Endodermal cell (in vitro differentiated cells): ENCODE measurements at regions not wholly inside any gene's neighbourhood (a gene's known extent, or its start where the extent isn't known, plus 50 kb on each side); places are given as distances from the start of the nearest gene placed in this dataset.

Experiments used
- DNase-seq: peaks from one replicate; pipeline ENCODE4 v3.0.0-alpha.2; 2017
- H3K27ac ChIP-seq: 2 replicates; pipeline ENCODE4 v1.5.1; 2013; ENCODE audit warnings: mild to moderate bottlenecking, low read depth, low read length, moderate library complexity
- H3K27me3 ChIP-seq: 2 replicates; pipeline ENCODE4 v1.6.1; 2013; ENCODE audit warnings: mild to moderate bottlenecking, low read length, moderate library complexity; ENCODE audit not compliant: insufficient read depth, control insufficient read depth, poor library complexity, severe bottlenecking
- H3K36me3 ChIP-seq: 2 replicates; pipeline ENCODE4 v1.7.0; 2013; ENCODE audit warnings: mild to moderate bottlenecking, low read length, moderate library complexity; ENCODE audit not compliant: control insufficient read depth, insufficient read depth
- H3K4me1 ChIP-seq: one replicate; pipeline ENCODE4 v1.7.0; 2013; ENCODE audit warnings: low read length; ENCODE audit not compliant: control insufficient read depth, insufficient read depth
- H3K4me3 ChIP-seq: 2 replicates; pipeline ENCODE4 v1.5.1; 2013; ENCODE audit warnings: mild to moderate bottlenecking, low read length, moderate library complexity
- H3K9ac ChIP-seq: 2 replicates; pipeline ENCODE4 v1.6.1; 2013; ENCODE audit warnings: mild to moderate bottlenecking, low read length, moderate library complexity; ENCODE audit not compliant: poor library complexity, severe bottlenecking; ENCODE audit errors: extremely low read depth
- H3K9me3 ChIP-seq: 2 replicates; pipeline ENCODE4 v1.6.1; 2013; ENCODE audit warnings: mild to moderate bottlenecking, low read length, moderate library complexity; ENCODE audit not compliant: control insufficient read depth
- H3K27ac Mint-ChIP-seq: 2 replicates; pipeline ENCODE4 v1.8.0; 2020; ENCODE audit warnings: mixed read lengths
- H3K27me3 Mint-ChIP-seq: 2 replicates; pipeline ENCODE4 v1.8.0; 2021; ENCODE audit warnings: mild to moderate bottlenecking, mixed read lengths; ENCODE audit not compliant: insufficient read depth
- H3K36me3 Mint-ChIP-seq: 2 replicates; pipeline ENCODE4 v1.8.0; 2020; ENCODE audit warnings: low read depth, mixed read lengths
- H3K4me1 Mint-ChIP-seq: 2 replicates; pipeline ENCODE4 v1.8.0; 2020; ENCODE audit warnings: mixed read lengths
- H3K4me3 Mint-ChIP-seq: 2 replicates; pipeline ENCODE4 v1.8.0; 2020; ENCODE audit warnings: mild to moderate bottlenecking, moderate library complexity, mixed read lengths
- H3K9me3 Mint-ChIP-seq: 2 replicates; pipeline ENCODE4 v1.8.0; 2020; ENCODE audit warnings: mild to moderate bottlenecking, mixed read lengths
- CTCF ChIP-seq: fragments of 200-600 bp; sonication (generic); conservative IDR thresholded peaks from 2 replicates; pipeline ENCODE4 v1.5.0; 2021; ENCODE audit warnings: antibody characterized with exemption, mild to moderate bottlenecking
- WGBS, 2 experiments: methylation state at CpG; one replicate each; pipeline versions ENCODE4 v1.1.5 to v1.1.7; 2013; ENCODE audit warnings: missing lambda C conversion rate in 2 of 2, mixed read lengths in 1 of 2; ENCODE audit not compliant: insufficient coverage in 1 of 2, insufficient read length in 1 of 2; 5-methylcytosine and 5-hydroxymethylcytosine counted together

- TF ChIP-seq CTCF: no peak
- Histone ChIP-seq H3K4me1 (peaks cover 13% of the 10 kb centered on the region), H3K9me3 (peaks cover 2% of the 10 kb centered on the region), H3K27me3 (peaks cover 44% of the 10 kb centered on the region), H3K36me3 (no peaks in the 10 kb centered on the region), H3K27ac (no peak overlapping the region), H3K4me3 (no peak overlapping the region), H3K9ac (no peak overlapping the region)
- 85 to 89% methylated on average over 4 to 5 of the region's 5 CpGs for WGBS, 2 experiments
- H3K27me3 Mint-ChIP-seq: peaks cover 39% of the 10 kb centered on the region
- peak; percentile 22 for DNase-seq
- H3K4me3 Mint-ChIP-seq: no peak overlapping the region
- peaks cover 1% of the 10 kb centered on the region for H3K9me3 Mint-ChIP-seq
- H3K36me3 Mint-ChIP-seq: no peaks in the 10 kb centered on the region
- peaks cover 46% of the 10 kb centered on the region for H3K4me1 Mint-ChIP-seq
- no peak overlapping the region for H3K27ac Mint-ChIP-seq
These were observed 192.3 kb upstream of the SSTR4 start for GRCh38 chr20:22842793-22843192.

GRCh38 chr20:22844959-22845358, 190.2 kb upstream of the SSTR4 start:
- H3K27ac Mint-ChIP-seq: no peak overlapping the region
- no peak for TF ChIP-seq CTCF

GRCh38 chr20:22846863-22847262, 188.2 kb upstream of the SSTR4 start:
- Histone ChIP-seq H3K27me3 (peaks cover 41% of the 10 kb centered on the region), H3K4me3 (no peak overlapping the region), H3K4me1 (peaks cover 12% of the 10 kb centered on the region), H3K27ac (no peak overlapping the region), H3K9ac (no peak overlapping the region), H3K36me3 (no peaks in the 10 kb centered on the region), H3K9me3 (peaks cover 11% of the 10 kb centered on the region)
- WGBS, 2 experiments: 53 to 72% methylated on average over 2 to 3 of the region's 3 CpGs
- peaks cover 1% of the 10 kb centered on the region for H3K9me3 Mint-ChIP-seq
- H3K4me3 Mint-ChIP-seq: no peak overlapping the region
- DNase-seq: peak; percentile 25
- no peak overlapping the region for H3K27ac Mint-ChIP-seq
- no peak for TF ChIP-seq CTCF
- no peaks in the 10 kb centered on the region for H3K36me3 Mint-ChIP-seq
- peaks cover 22% of the 10 kb centered on the region for H3K4me1 Mint-ChIP-seq
- peaks cover 38% of the 10 kb centered on the region for H3K27me3 Mint-ChIP-seq

More at GRCh38 chr20:22844959-22845358, 190.2 kb upstream of the SSTR4 start:
- Histone ChIP-seq H3K27ac (no peak overlapping the region), H3K9ac (no peak overlapping the region), H3K4me1 (peaks cover 19% of the 10 kb centered on the region), H3K27me3 (peaks cover 44% of the 10 kb centered on the region), H3K9me3 (peaks cover 11% of the 10 kb centered on the region), H3K4me3 (no peak overlapping the region), H3K36me3 (no peaks in the 10 kb centered on the region)
- H3K4me3 Mint-ChIP-seq: no peak overlapping the region
- peaks cover 1% of the 10 kb centered on the region for H3K9me3 Mint-ChIP-seq
- no peaks in the 10 kb centered on the region for H3K36me3 Mint-ChIP-seq
- H3K27me3 Mint-ChIP-seq: peaks cover 39% of the 10 kb centered on the region
- DNase-seq: no peak
- H3K4me1 Mint-ChIP-seq: peaks cover 34% of the 10 kb centered on the region
